Vagina (tissue), 2 donors: ENCODE measurements at regions not wholly inside any gene's neighbourhood (a gene's known extent, or its start where the extent isn't known, plus 50 kb on each side); places are given as distances from the start of the nearest gene placed in this dataset.

Experiments used
- DNase-seq, 2 donors: peaks; one replicate each; pipeline ENCODE4 v3.0.0-alpha.2; 2017; ENCODE audit errors: extremely low spot score in 2 of 2
- H3K27ac ChIP-seq: fragments of 200-600 bp; sonication (generic); one replicate; pipeline ENCODE4 v1.5.1; 2019
- H3K27me3 ChIP-seq: fragments of 200-600 bp; sonication (generic); one replicate; pipeline ENCODE4 v1.5.1; 2019
- H3K36me3 ChIP-seq, 2 donors: fragments of 200-600 bp; sonication (generic); one replicate each; pipeline ENCODE4 v1.5.1; 2017 to 2019
- H3K4me1 ChIP-seq: fragments of 200-600 bp; sonication (generic); one replicate; pipeline ENCODE4 v1.5.1; 2019
- H3K4me3 ChIP-seq, 2 donors: fragments of 200-600 bp; sonication (generic); 1 replicate in 1 of 2; 2 replicates in 1 of 2; pipeline ENCODE4 v1.5.1; 2016 to 2019
- H3K9me3 ChIP-seq: fragments of 200-600 bp; sonication (generic); one replicate; pipeline ENCODE4 v1.5.1; 2019
- POLR2A ChIP-seq, 2 donors: fragments of 450-650 bp; IDR thresholded peaks; one replicate each; pipeline ENCODE4 v1.6.1; 2017; ENCODE audit warnings: antibody characterized with exemption in 2 of 2, mild to moderate bottlenecking in 2 of 2, moderate library complexity in 2 of 2
- POLR2AphosphoS5 ChIP-seq, 2 donors: sonication (generic); formaldehyde crosslinking; IDR thresholded peaks; one replicate each; pipeline ENCODE4 v1.9.0; 2017; ENCODE audit warnings: antibody characterized with exemption in 2 of 2, mild to moderate bottlenecking in 2 of 2, low read depth in 1 of 2; ENCODE audit not compliant: insufficient read depth in 1 of 2
- intact Hi-C: fragments of 100-400 bp; cut with DNase I; formaldehyde crosslinking; loops from one replicate; pipeline ENCODE4 v1.15.1; 2023
- TF ChIP-seq, protein P1 (sequence below), 3 experiments: fragments of 450-650 bp in 2 of 3; fragments of 200-600 bp in 1 of 3; sonication (generic) in 1 of 3; IDR thresholded peaks; one replicate each; pipeline ENCODE4 v1.5.1; 2017 to 2019; ENCODE audit warnings: antibody characterized with exemption in 3 of 3, mild to moderate bottlenecking in 2 of 3, moderate library complexity in 2 of 3

- Histone ChIP-seq H3K9me3 (no peaks in the 10 kb centered on the region), H3K4me3 (no peak overlapping the region), H3K27ac (no peak overlapping the region), H3K4me1 (no peaks in the 10 kb centered on the region), H3K27me3 (no peaks in the 10 kb centered on the region), H3K36me3 (no peaks in the 10 kb centered on the region)
- no peak for TF ChIP-seq POLR2A (IDR thresholded peaks at IDR 0.05)
- no peak for TF ChIP-seq POLR2AphosphoS5 (IDR thresholded peaks at IDR 0.05; ENCODE audit: insufficient read depth in 1 of 2, low read depth in 1 of 2)
- TF ChIP-seq, protein P1, sequence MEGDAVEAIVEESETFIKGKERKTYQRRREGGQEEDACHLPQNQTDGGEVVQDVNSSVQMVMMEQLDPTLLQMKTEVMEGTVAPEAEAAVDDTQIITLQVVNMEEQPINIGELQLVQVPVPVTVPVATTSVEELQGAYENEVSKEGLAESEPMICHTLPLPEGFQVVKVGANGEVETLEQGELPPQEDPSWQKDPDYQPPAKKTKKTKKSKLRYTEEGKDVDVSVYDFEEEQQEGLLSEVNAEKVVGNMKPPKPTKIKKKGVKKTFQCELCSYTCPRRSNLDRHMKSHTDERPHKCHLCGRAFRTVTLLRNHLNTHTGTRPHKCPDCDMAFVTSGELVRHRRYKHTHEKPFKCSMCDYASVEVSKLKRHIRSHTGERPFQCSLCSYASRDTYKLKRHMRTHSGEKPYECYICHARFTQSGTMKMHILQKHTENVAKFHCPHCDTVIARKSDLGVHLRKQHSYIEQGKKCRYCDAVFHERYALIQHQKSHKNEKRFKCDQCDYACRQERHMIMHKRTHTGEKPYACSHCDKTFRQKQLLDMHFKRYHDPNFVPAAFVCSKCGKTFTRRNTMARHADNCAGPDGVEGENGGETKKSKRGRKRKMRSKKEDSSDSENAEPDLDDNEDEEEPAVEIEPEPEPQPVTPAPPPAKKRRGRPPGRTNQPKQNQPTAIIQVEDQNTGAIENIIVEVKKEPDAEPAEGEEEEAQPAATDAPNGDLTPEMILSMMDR (IDR thresholded peaks at IDR 0.05), result no peak
- no peak for DNase-seq
- intact Hi-C loops, result no loop called here
Observed at GRCh38 chr3:157939166-157939565, 167.1 kb downstream of the SHOX2 start.

DNA sequence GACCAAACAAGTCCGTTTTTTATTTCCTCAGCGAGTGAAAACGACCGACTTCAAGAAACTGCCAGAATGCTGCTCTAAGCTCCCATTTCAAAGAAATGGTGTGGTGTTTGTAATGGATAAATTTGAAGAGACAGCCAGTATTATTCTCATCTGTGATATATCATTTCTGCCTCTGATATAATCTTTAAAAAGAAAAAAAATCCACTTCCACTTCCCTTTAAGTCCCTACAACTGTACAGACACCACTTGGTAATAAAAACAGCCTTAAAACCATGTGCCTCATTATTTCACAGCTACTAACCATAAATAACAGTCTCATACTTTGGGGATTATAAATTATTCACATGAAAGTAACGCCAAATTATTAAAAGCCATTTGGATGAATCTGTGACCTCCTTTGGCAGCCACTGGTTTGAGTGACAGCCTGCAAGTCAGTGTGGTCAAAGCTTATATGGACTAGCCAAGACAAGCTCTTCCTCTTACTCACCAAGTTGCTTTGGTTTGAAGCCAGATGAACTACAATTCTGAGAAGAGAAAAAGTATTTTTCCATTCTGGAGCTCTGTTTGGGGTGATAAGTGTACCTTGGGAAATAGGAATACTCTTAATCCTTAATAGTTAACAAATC is 168.0 kb downstream of the SHOX2 start:
- Histone ChIP-seq H3K4me3 (no peak overlapping the region), H3K4me1 (no peaks in the 10 kb centered on the region), H3K27ac (no peak overlapping the region), H3K36me3 (no peaks in the 10 kb centered on the region), H3K9me3 (no peaks in the 10 kb centered on the region), H3K27me3 (no peaks in the 10 kb centered on the region)
- intact Hi-C loops, result no loop called here
- DNase-seq, result no peak
- TF ChIP-seq POLR2A (IDR thresholded peaks at IDR 0.05), result no peak

GRCh38 chr3:157931517-157931916 is 174.7 kb downstream of the SHOX2 start:
- no peaks in the 10 kb centered on the region for H3K27me3 ChIP-seq
- no peaks in the 10 kb centered on the region for H3K9me3 ChIP-seq
- H3K4me1 ChIP-seq, result no peaks in the 10 kb centered on the region
- TF ChIP-seq, protein P1 (IDR thresholded peaks at IDR 0.05), result no peak
- TF ChIP-seq POLR2A (IDR thresholded peaks at IDR 0.05), result no peak
- TF ChIP-seq POLR2AphosphoS5 (IDR thresholded peaks at IDR 0.05; ENCODE audit: insufficient read depth in 1 of 2, low read depth in 1 of 2), result no peak
- DNase-seq, result no peak
- H3K4me3 ChIP-seq, result no peak overlapping the region
- H3K36me3 ChIP-seq, result no peaks in the 10 kb centered on the region
- no peak overlapping the region for H3K27ac ChIP-seq
- intact Hi-C loops, result no loop called here

GRCh38 chr3:157930000-157930780 is 176.0 kb downstream of the SHOX2 start:
- Histone ChIP-seq H3K9me3 (no peaks in the 10 kb centered on the region), H3K27me3 (no peaks in the 10 kb centered on the region), H3K27ac (no peak overlapping the region), H3K36me3 (no peaks in the 10 kb centered on the region), H3K4me3 (no peak overlapping the region), H3K4me1 (no peaks in the 10 kb centered on the region)
- intact Hi-C loops, result no loop called here
- no peak for DNase-seq
- no peak for TF ChIP-seq POLR2A (IDR thresholded peaks at IDR 0.05)
- TF ChIP-seq POLR2AphosphoS5 (IDR thresholded peaks at IDR 0.05; ENCODE audit: insufficient read depth in 1 of 2, low read depth in 1 of 2), result no peak
- TF ChIP-seq, protein P1 (IDR thresholded peaks at IDR 0.05), result no peak

DNA sequence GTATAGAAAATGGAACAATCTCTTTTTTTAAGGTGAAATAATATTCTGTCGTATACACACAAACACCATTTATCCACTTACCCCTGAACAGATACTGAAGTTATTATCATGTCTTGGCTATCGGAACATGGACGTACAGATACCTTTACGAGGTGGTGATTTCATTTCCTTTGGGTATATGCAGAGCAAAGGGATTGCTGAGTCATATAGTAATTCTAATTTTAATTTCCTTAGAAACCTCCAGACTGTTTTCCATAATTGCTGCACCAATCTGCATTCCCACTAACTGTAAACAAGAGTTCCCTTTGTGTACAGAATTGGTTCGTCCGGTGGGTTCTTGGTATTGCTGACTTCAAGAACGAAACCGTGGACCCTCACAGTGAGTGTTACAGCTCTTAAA is 179.4 kb downstream of the SHOX2 start:
- no peaks in the 10 kb centered on the region for H3K36me3 ChIP-seq
- H3K4me3 ChIP-seq, result no peak overlapping the region
- H3K9me3 ChIP-seq, result no peaks in the 10 kb centered on the region
- no peaks in the 10 kb centered on the region for H3K27me3 ChIP-seq
- TF ChIP-seq POLR2AphosphoS5 (IDR thresholded peaks at IDR 0.05; ENCODE audit: insufficient read depth in 1 of 2, low read depth in 1 of 2), result no peak
- TF ChIP-seq POLR2A (IDR thresholded peaks at IDR 0.05), result no peak
- TF ChIP-seq, protein P1 (IDR thresholded peaks at IDR 0.05), result no peak
- no peak for DNase-seq
- intact Hi-C loops, result no loop called here
- no peaks in the 10 kb centered on the region for H3K4me1 ChIP-seq
- H3K27ac ChIP-seq, result no peak overlapping the region
